ENCODE measurements at regions not wholly inside any gene's neighbourhood (a gene's known extent, or its start where the extent isn't known, plus 50 kb on each side); places are given as distances from the start of the nearest gene placed in this dataset.

DNA sequence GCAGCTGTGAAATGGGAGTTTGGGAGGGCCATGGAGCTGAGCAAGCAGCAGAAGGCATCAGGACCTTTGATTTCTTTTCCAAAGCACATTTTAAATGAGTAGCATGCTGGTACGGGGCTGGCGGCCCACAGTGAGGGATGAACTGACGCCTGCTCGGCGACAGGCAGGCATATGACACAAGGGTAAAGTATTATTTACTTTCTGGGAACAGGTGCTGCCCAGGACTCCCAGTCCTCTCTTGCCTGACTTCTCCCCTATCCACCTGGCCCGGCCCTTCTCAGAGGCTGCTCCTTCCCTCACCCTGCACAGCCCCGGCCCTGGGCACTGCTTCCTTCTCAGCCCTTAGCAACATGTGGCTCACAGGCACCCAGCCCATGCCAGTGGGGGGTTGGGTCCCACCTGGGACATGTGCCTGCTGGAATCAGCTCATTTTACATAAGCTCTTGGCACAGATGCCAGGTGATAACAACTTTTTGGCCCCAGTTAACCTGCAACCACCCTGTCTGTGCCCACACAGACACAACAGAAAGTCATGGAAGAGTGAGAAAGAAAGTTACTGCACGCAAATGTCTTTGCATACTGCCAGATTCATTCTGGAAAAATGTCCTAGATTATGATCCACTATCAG, 112.3 kb upstream of the GADD45A start:
- TF ChIP-seq, protein P1, sequence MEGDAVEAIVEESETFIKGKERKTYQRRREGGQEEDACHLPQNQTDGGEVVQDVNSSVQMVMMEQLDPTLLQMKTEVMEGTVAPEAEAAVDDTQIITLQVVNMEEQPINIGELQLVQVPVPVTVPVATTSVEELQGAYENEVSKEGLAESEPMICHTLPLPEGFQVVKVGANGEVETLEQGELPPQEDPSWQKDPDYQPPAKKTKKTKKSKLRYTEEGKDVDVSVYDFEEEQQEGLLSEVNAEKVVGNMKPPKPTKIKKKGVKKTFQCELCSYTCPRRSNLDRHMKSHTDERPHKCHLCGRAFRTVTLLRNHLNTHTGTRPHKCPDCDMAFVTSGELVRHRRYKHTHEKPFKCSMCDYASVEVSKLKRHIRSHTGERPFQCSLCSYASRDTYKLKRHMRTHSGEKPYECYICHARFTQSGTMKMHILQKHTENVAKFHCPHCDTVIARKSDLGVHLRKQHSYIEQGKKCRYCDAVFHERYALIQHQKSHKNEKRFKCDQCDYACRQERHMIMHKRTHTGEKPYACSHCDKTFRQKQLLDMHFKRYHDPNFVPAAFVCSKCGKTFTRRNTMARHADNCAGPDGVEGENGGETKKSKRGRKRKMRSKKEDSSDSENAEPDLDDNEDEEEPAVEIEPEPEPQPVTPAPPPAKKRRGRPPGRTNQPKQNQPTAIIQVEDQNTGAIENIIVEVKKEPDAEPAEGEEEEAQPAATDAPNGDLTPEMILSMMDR (IDR thresholded peaks at IDR 0.05) = no peak
- TF ChIP-seq POLR2A (IDR thresholded peaks at IDR 0.05) = no peak
